ENCODE measurements at regions not wholly inside any gene's neighbourhood (a gene's known extent, or its start where the extent isn't known, plus 50 kb on each side); places are given as distances from the start of the nearest gene placed in this dataset.

- DNase-seq, result no peak
These were observed 51.8 kb upstream of the PAX1 start for GRCh38 chr20:21653628-21654027.

GRCh38 chr20:21643417-21643816, 62.0 kb upstream of the PAX1 start:
- DNase-seq, result no peak

GRCh38 chr20:21640556-21640955, 64.9 kb upstream of the PAX1 start:
- no peak for DNase-seq

- DNase-seq, result no peak
These were observed 71.6 kb upstream of the PAX1 start for GRCh38 chr20:21633829-21634228.

- no peak for DNase-seq
These were observed 72.8 kb upstream of the PAX1 start for GRCh38 chr20:21632735-21633053.

GRCh38 chr20:21632031-21632734, 73.3 kb upstream of the PAX1 start:
- DNase-seq, result no peak

- DNase-seq, result no peak
These were observed 76.7 kb upstream of the PAX1 start for GRCh38 chr20:21628800-21629199.

- DNase-seq, result no peak
These were observed 81.7 kb upstream of the PAX1 start for GRCh38 chr20:21623781-21624094.

GRCh38 chr20:21623074-21623780, 82.2 kb upstream of the PAX1 start:
- no peak for DNase-seq

GRCh38 chr20:21622097-21622857, 83.2 kb upstream of the PAX1 start:
- DNase-seq, result no peak

- DNase-seq, result no peak
These were observed 86.6 kb upstream of the PAX1 start for GRCh38 chr20:21618759-21619416.

- DNase-seq, result peak; percentile 53
These were observed 89.8 kb upstream of the PAX1 start for GRCh38 chr20:21615617-21616080.

- no peak for DNase-seq
These were observed 90.5 kb upstream of the PAX1 start for GRCh38 chr20:21614980-21615379.

GRCh38 chr20:21613512-21613911, 92.0 kb upstream of the PAX1 start:
- no peak for DNase-seq

- DNase-seq, result no peak
These were observed 95.5 kb upstream of the PAX1 start for GRCh38 chr20:21609981-21610380.

- DNase-seq, result no peak
These were observed 95.4 kb upstream of the NKX2-2 start for GRCh38 chr20:21609221-21609620.

GRCh38 chr20:21608777-21609176, 94.9 kb upstream of the NKX2-2 start:
- no peak for DNase-seq

- no peak for DNase-seq
These were observed 94.3 kb upstream of the NKX2-2 start for GRCh38 chr20:21607971-21608725.

GRCh38 chr20:21601799-21602198, 87.9 kb upstream of the NKX2-2 start:
- DNase-seq, result no peak

- DNase-seq, result no peak
These were observed 72.8 kb upstream of the NKX2-2 start for GRCh38 chr20:21586682-21587081.

GRCh38 chr20:21583486-21584168, 69.8 kb upstream of the NKX2-2 start:
- no peak for DNase-seq

GRCh38 chr20:21577551-21577950, 63.7 kb upstream of the NKX2-2 start:
- no peak for DNase-seq
